SU-DHL-6 (cell line): ENCODE measurements at regions not wholly inside any gene's neighbourhood (a gene's known extent, or its start where the extent isn't known, plus 50 kb on each side); places are given as distances from the start of the nearest gene placed in this dataset.

ENCODE experiments used
- EZH2phosphoT487 ChIP-seq: fragments of 200-600 bp; sonication (generic), shearing (Covaris generic); conservative IDR thresholded peaks from 2 replicates; pipeline ENCODE4 v1.6.1; 2018; ENCODE audit warnings: mild to moderate bottlenecking, antibody characterized with exemption, low read length, moderate library complexity, mixed read lengths
- TF ChIP-seq, protein P1 (sequence below): fragments of 200-600 bp; sonication (generic); IDR thresholded peaks from one replicate; pipeline ENCODE4 v1.5.1; 2017; ENCODE audit warnings: antibody characterized with exemption, mild to moderate bottlenecking, low read length, moderate library complexity; ENCODE audit not compliant: insufficient read depth, poor library complexity, severe bottlenecking

DNA sequence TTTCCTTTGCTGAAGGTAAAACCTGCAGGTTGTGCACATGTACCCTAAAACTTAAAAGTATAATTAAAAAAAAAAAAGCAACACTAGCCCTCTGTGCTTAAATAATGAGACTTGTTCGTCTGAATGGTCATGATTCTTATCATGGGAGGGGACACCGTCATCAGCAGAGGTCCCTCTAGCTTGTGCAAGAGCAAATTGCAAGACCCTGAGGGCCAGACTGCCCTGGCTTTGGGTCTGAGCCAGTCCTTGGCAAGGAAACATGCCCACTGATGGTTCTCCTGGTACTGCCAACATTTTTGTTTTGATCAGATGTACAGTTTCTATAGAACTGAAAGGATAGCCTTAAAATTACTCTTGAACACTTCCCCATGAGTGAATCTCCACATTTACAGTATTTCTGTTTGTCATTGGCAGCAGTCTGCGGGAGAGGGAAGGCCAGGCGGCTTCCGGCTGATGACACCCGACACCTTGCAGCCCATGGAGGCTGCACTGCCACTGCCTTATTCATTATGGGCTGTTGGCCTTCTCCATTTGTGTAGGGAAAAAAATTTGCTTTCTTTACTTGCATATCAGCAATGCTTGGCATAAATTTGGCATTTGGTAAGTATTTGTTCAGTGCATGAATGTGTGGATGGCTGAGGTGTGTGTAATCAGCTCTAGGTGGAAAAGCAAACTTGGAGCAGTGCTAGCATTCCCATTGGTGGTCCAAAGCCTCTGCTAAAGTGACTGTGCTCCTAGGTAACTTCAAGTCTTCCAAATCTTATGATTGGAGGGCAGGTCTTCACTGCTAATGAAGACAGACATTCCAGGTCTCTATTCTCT is 161.6 kb upstream of the ALKAL2 start:
- TF ChIP-seq, protein P1, sequence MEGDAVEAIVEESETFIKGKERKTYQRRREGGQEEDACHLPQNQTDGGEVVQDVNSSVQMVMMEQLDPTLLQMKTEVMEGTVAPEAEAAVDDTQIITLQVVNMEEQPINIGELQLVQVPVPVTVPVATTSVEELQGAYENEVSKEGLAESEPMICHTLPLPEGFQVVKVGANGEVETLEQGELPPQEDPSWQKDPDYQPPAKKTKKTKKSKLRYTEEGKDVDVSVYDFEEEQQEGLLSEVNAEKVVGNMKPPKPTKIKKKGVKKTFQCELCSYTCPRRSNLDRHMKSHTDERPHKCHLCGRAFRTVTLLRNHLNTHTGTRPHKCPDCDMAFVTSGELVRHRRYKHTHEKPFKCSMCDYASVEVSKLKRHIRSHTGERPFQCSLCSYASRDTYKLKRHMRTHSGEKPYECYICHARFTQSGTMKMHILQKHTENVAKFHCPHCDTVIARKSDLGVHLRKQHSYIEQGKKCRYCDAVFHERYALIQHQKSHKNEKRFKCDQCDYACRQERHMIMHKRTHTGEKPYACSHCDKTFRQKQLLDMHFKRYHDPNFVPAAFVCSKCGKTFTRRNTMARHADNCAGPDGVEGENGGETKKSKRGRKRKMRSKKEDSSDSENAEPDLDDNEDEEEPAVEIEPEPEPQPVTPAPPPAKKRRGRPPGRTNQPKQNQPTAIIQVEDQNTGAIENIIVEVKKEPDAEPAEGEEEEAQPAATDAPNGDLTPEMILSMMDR, result no peak
- TF ChIP-seq EZH2phosphoT487, result no peak
